Body of pancreas (tissue), 4 donors: ENCODE measurements at regions not wholly inside any gene's neighbourhood (a gene's known extent, or its start where the extent isn't known, plus 50 kb on each side); places are given as distances from the start of the nearest gene placed in this dataset.

Experiments
- ATAC-seq: fragments of 150-250 bp; one replicate; pipeline ENCODE4 v1.9.1; 2016
- DNase-seq, 4 donors: peaks; one replicate each; pipeline ENCODE4 v3.0.0-alpha.2; 2019
- H3K27ac ChIP-seq, 4 donors: fragments of 200-600 bp; sonication (generic); 1 replicate in 3 of 4; 2 replicates in 1 of 4; pipeline versions ENCODE4 v1.5.1 to v1.6.1; 2016 to 2019; ENCODE audit warnings: mild to moderate bottlenecking in 1 of 4, mixed read lengths in 1 of 4, moderate library complexity in 1 of 4
- H3K27me3 ChIP-seq, 2 donors: fragments of 200-600 bp; sonication (generic); one replicate each; pipeline ENCODE4 v1.6.0; 2016; ENCODE audit warnings: mild to moderate bottlenecking in 1 of 2
- H3K36me3 ChIP-seq, 2 donors: fragments of 200-600 bp; sonication (generic); replicated peaks in 1 of 2; 2 replicates each; pipeline ENCODE4 v1.5.1; 2016; ENCODE audit warnings: low read depth in 2 of 2; ENCODE audit not compliant: insufficient read depth in 1 of 2
- H3K4me1 ChIP-seq: fragments of 200-600 bp; sonication (generic); one replicate; pipeline ENCODE4 v1.6.0; 2016
- H3K4me3 ChIP-seq, 2 donors: fragments of 200-600 bp; sonication (generic); 1 replicate in 1 of 2; 2 replicates in 1 of 2; pipeline ENCODE4 v1.5.1; 2016 to 2019
- H3K9me3 ChIP-seq, 3 donors: fragments of 200-600 bp; sonication (generic); 1 replicate in 2 of 3; 2 replicates in 1 of 3; pipeline ENCODE4 v1.5.1; 2016
- CTCF ChIP-seq, 7 experiments: fragments of 450-650 bp in 4 of 7; fragments of 200-600 bp in 3 of 7; sonication (generic) in 3 of 7; IDR thresholded peaks; one replicate each; pipeline ENCODE4 v1.5.1; 2016 to 2019; ENCODE audit warnings: antibody characterized with exemption in 7 of 7
- POLR2A ChIP-seq, 3 donors: fragments of 450-650 bp; IDR thresholded peaks; one replicate each; pipeline ENCODE4 v1.6.1; 2016; ENCODE audit warnings: antibody characterized with exemption in 3 of 3, mild to moderate bottlenecking in 2 of 3
- WGBS, 2 donors: methylation state at CpG; one replicate each; pipeline ENCODE4 v1.1.5; 2017; 5-methylcytosine and 5-hydroxymethylcytosine counted together
- intact Hi-C: fragments of 100-400 bp; cut with DNase I; formaldehyde crosslinking; loops from one replicate; pipeline ENCODE4 v1.15.1; 2023

- H3K9me3 ChIP-seq: no peaks in the 10 kb centered on the region
- intact Hi-C loops: no loop called here
- H3K27ac ChIP-seq: no peak overlapping the region
- WGBS, 2 donors: 88 to 91% methylated on average over 12 to 25 of the region's 28 CpGs
- TF ChIP-seq CTCF (IDR thresholded peaks at IDR 0.05) (no peak), POLR2A (IDR thresholded peaks at IDR 0.05) (no peak)
- no peak overlapping the region for H3K4me3 ChIP-seq
- H3K27me3 ChIP-seq: no peaks in the 10 kb centered on the region
- DNase-seq (no peak), ATAC-seq (no peak)
- H3K36me3 ChIP-seq: no peaks in the 10 kb centered on the region
- H3K4me1 ChIP-seq: no peaks in the 10 kb centered on the region
These were observed 139.5 kb downstream of the CTTN start for GRCh38 chr11:70537576-70538571.

- no peaks in the 10 kb centered on the region for H3K27me3 ChIP-seq
- DNase-seq (no peak), ATAC-seq (no peak)
- TF ChIP-seq POLR2A (IDR thresholded peaks at IDR 0.05) (no peak), CTCF (IDR thresholded peaks at IDR 0.05) (no peak)
- H3K36me3 ChIP-seq: no peaks in the 10 kb centered on the region
- H3K4me3 ChIP-seq: no peak overlapping the region
- no peaks in the 10 kb centered on the region for H3K9me3 ChIP-seq
- H3K4me1 ChIP-seq: no peaks in the 10 kb centered on the region
- intact Hi-C loops: no loop called here
- 84 to 92% methylated on average over 14 to 22 of the region's 22 CpGs for WGBS, 2 donors
- H3K27ac ChIP-seq: no peak overlapping the region
These were observed 140.5 kb downstream of the CTTN start for GRCh38 chr11:70538641-70539359.

- H3K4me1 ChIP-seq: no peaks in the 10 kb centered on the region
- no peak overlapping the region for H3K4me3 ChIP-seq
- WGBS, 2 donors: 92 to 96% methylated on average over 18 to 26 of the region's 26 CpGs
- no peaks in the 10 kb centered on the region for H3K36me3 ChIP-seq
- ATAC-seq: no peak
- no peak for DNase-seq
- no peak for TF ChIP-seq CTCF (IDR thresholded peaks at IDR 0.05)
- no peak for TF ChIP-seq POLR2A (IDR thresholded peaks at IDR 0.05)
- no peak overlapping the region for H3K27ac ChIP-seq
- H3K9me3 ChIP-seq: no peaks in the 10 kb centered on the region
- no peaks in the 10 kb centered on the region for H3K27me3 ChIP-seq
- intact Hi-C loops: no loop called here
These were observed 141.2 kb downstream of the CTTN start for GRCh38 chr11:70539360-70540095.

- H3K9me3 ChIP-seq: no peaks in the 10 kb centered on the region
- DNase-seq (no peak), ATAC-seq (no peak)
- no peaks in the 10 kb centered on the region for H3K27me3 ChIP-seq
- H3K4me1 ChIP-seq: no peaks in the 10 kb centered on the region
- no peak overlapping the region for H3K27ac ChIP-seq
- H3K36me3 ChIP-seq: no peaks in the 10 kb centered on the region
- H3K4me3 ChIP-seq: no peak overlapping the region
- WGBS, 2 donors: 85 to 91% methylated on average over 11 to 16 of the region's 16 CpGs
- TF ChIP-seq POLR2A (IDR thresholded peaks at IDR 0.05) (no peak), CTCF (IDR thresholded peaks at IDR 0.05) (no peak)
- intact Hi-C loops: no loop called here
These were observed 141.9 kb downstream of the CTTN start for GRCh38 chr11:70540196-70540595.
